ENCODE measurements at regions not wholly inside any gene's neighbourhood (a gene's known extent, or its start where the extent isn't known, plus 50 kb on each side); places are given as distances from the start of the nearest gene placed in this dataset.

GRCh38 chr21:20639026-20639425, 359.2 kb upstream of the NCAM2 start:
- no peak for DNase-seq (ENCODE audit: low read depth, low spot score)

- DNase-seq (ENCODE audit: low read depth, low spot score) = no peak
Measured at GRCh38 chr21:20641241-20641640, 357.0 kb upstream of the NCAM2 start.

GRCh38 chr21:20642681-20643080, 355.5 kb upstream of the NCAM2 start:
- no peak for DNase-seq (ENCODE audit: low read depth, low spot score)

- no peak for DNase-seq (ENCODE audit: low read depth, low spot score)
Measured at GRCh38 chr21:20644552-20644951, 353.7 kb upstream of the NCAM2 start.

- no peak for DNase-seq (ENCODE audit: low read depth, low spot score)
Measured at GRCh38 chr21:20645344-20645743, 352.9 kb upstream of the NCAM2 start.

GRCh38 chr21:20646431-20647165, 351.6 kb upstream of the NCAM2 start:
- DNase-seq (ENCODE audit: low read depth, low spot score) = no peak

- no peak for DNase-seq (ENCODE audit: low read depth, low spot score)
Measured at GRCh38 chr21:20647607-20648006, 350.6 kb upstream of the NCAM2 start.

GRCh38 chr21:20649231-20649630, 349.0 kb upstream of the NCAM2 start:
- DNase-seq (ENCODE audit: low read depth, low spot score) = no peak

GRCh38 chr21:20652846-20653245, 345.4 kb upstream of the NCAM2 start:
- no peak for DNase-seq (ENCODE audit: low read depth, low spot score)

- no peak for DNase-seq (ENCODE audit: low read depth, low spot score)
Measured at GRCh38 chr21:20661246-20661645, 337.0 kb upstream of the NCAM2 start.

GRCh38 chr21:20661745-20662422, 336.3 kb upstream of the NCAM2 start:
- DNase-seq (ENCODE audit: low read depth, low spot score) = no peak

- no peak for DNase-seq (ENCODE audit: low read depth, low spot score)
Measured at GRCh38 chr21:20662514-20662913, 335.7 kb upstream of the NCAM2 start.

GRCh38 chr21:20667931-20668330, 330.3 kb upstream of the NCAM2 start:
- DNase-seq (ENCODE audit: low read depth, low spot score) = no peak

GRCh38 chr21:20685475-20685874, 312.7 kb upstream of the NCAM2 start:
- no peak for DNase-seq (ENCODE audit: low read depth, low spot score)

GRCh38 chr21:20698585-20698984, 299.6 kb upstream of the NCAM2 start:
- DNase-seq (ENCODE audit: low read depth, low spot score) = no peak

GRCh38 chr21:20701235-20701634, 297.0 kb upstream of the NCAM2 start:
- DNase-seq (ENCODE audit: low read depth, low spot score) = no peak

GRCh38 chr21:20703112-20703767, 295.0 kb upstream of the NCAM2 start:
- no peak for DNase-seq (ENCODE audit: low read depth, low spot score)

- DNase-seq (ENCODE audit: low read depth, low spot score) = no peak
Measured at GRCh38 chr21:20720623-20721022, 277.6 kb upstream of the NCAM2 start.

GRCh38 chr21:20721151-20721550, 277.1 kb upstream of the NCAM2 start:
- DNase-seq (ENCODE audit: low read depth, low spot score) = no peak

GRCh38 chr21:20728691-20729090, 269.5 kb upstream of the NCAM2 start:
- DNase-seq (ENCODE audit: low read depth, low spot score) = no peak

GRCh38 chr21:20729376-20729775, 268.8 kb upstream of the NCAM2 start:
- DNase-seq (ENCODE audit: low read depth, low spot score) = no peak

- no peak for DNase-seq (ENCODE audit: low read depth, low spot score)
Measured at GRCh38 chr21:20730441-20730840, 267.8 kb upstream of the NCAM2 start.

GRCh38 chr21:20735257-20735656, 263.0 kb upstream of the NCAM2 start:
- no peak for DNase-seq (ENCODE audit: low read depth, low spot score)
